CD4-positive, alpha-beta T cell treated with Interleukin-17A for 4 hours (primary cell): ENCODE measurements at regions not wholly inside any gene's neighbourhood (a gene's known extent, or its start where the extent isn't known, plus 50 kb on each side); places are given as distances from the start of the nearest gene placed in this dataset.
"Not testable (repeated sequence)": the region's sequence is repeated elsewhere in the genome, so short reads cannot be mapped to it uniquely, and the experiment has no call there.

Experiments used
- DNase-seq: peaks from one replicate; pipeline ENCODE4 v3.0.0-alpha.2; 2020; ENCODE audit warnings: mixed read lengths

GRCh38 chr14:101083564-101084435 is 180.3 kb upstream of the RTL1 start:
- DNase-seq: no peak

DNA sequence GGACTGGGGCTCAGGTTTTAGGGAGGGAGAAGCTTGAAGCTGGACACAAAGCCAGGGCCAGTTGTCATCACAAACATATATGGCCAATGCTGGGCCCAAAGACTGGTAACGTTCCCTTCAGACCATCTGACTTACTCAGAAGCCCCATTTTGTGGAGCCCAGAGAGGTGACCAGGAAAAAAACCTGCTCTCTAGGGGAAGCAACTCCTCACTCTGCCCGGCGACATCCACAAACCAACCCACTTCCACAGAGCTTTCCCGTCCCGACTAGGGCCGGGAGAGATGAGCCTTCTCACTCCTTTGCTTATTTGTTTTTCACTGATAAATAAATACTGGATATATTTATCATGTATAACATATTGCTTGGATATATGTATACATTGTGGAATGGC is 180.9 kb upstream of the RTL1 start:
- no peak for DNase-seq

GRCh38 chr14:101086926-101087325 is 183.4 kb upstream of the RTL1 start:
- DNase-seq: no peak

GRCh38 chr14:101087614-101088394 is 184.3 kb upstream of the RTL1 start:
- no peak for DNase-seq

GRCh38 chr14:101088395-101088667 is 184.8 kb upstream of the RTL1 start:
- no peak for DNase-seq

DNA sequence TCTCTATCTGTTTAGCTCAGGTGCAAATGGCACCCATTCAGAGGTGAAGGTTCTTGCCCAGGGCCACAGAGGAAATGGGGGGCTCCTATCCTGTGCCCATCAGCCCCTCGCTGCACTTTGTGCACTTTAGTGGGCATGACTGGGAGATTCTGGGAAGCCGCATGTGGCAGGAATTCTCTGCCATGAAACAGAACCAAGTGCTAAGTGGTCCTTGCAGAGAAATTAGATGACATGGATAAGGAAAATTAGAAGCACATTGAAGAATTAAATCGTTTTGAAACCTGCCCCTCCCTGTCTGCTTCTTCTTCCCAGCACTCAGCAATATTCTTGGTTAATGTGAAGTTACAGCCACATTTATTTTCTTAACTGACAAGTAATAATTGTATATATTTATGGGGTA is 185.2 kb upstream of the RTL1 start:
- DNase-seq: no peak

GRCh38 chr14:101090478-101090877 is 187.0 kb upstream of the RTL1 start:
- not testable (repeated sequence) for DNase-seq

DNA sequence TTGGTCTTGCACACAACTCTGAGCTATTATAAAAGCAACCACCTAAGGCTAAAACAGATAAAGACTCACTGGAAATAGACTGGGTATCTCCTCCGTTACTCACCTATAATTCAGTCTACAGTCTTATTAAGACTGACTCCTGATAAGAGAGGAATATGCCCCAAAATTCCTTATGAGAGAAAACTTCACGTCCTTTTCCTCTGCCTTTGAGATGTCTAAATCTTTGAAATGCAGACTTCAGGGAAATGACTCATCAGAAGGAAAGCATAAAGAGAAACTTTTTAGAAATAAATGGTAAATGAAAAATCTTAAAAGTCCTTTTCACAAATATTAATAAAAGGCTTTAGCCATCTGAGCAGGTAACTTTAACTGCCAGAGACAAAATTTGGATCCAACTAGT is 187.5 kb upstream of the RTL1 start:
- no peak for DNase-seq

DNA sequence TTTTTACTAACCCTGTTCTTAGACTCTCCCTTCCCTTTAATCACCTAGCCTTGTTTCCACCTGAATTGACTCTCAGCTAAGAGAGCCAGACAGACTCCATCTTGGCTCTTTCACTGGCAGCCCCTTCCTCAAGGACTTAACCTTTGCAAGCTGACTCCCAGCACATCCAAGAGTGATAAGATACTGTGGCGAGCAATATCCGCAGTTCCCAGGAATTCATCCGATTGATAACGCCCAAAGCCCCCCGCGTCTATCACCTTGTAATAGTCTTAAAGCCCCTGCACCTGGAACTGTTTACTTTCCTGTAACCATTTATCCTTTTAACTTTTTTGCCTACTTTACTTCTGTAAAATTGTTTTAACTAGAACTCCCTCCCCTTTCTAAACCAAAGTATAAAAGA is 191.4 kb upstream of the RTL1 start:
- not testable (repeated sequence) for DNase-seq

DNA sequence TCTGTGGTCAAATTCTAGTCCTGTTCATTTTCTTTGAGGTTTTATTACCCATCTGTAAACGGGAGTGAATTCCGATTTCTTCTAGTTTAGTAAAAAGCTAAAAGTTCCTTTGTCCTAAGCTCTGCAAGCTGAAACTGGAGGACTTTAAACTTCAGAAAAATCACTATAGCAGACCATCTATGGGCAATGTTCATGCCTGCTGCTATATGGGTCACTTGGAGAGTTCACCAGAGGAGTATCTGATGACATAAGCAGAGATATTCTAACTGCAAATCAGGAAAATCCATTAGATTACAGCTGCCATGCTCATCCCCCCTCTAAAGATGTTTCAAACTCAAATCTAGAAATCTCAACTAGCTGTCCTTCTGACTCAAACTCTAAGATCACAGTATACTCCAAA is 193.0 kb upstream of the RTL1 start:
- DNase-seq: no peak

- DNase-seq: no peak
Observed at GRCh38 chr14:101097109-101097793, 193.7 kb upstream of the RTL1 start.

DNA sequence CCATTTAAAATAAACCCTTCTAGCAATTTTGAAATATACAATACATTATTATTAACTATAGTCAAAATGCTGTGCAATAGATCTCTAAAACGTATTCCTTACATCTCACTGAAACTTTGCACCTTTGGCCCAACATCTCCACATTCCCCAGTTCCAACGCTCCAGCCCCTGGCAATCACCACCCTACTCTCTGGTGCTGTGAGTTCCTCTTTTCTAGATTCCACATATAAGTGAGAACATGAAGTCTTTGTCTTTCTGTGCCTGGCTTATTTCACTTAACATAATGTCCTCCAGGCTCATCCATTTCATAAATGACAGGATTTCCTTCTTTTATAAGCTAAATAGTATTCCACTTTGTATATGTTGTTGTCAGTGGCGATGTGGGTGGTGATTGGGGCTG is 194.7 kb upstream of the RTL1 start:
- DNase-seq: no peak

- DNase-seq: no peak
Observed at GRCh38 chr14:101098641-101099040, 195.1 kb upstream of the RTL1 start.

GRCh38 chr14:101101456-101102056 is 198.0 kb upstream of the RTL1 start:
- no peak for DNase-seq

- no peak for DNase-seq
Observed at GRCh38 chr14:101102875-101103274, 199.4 kb upstream of the RTL1 start.

DNA sequence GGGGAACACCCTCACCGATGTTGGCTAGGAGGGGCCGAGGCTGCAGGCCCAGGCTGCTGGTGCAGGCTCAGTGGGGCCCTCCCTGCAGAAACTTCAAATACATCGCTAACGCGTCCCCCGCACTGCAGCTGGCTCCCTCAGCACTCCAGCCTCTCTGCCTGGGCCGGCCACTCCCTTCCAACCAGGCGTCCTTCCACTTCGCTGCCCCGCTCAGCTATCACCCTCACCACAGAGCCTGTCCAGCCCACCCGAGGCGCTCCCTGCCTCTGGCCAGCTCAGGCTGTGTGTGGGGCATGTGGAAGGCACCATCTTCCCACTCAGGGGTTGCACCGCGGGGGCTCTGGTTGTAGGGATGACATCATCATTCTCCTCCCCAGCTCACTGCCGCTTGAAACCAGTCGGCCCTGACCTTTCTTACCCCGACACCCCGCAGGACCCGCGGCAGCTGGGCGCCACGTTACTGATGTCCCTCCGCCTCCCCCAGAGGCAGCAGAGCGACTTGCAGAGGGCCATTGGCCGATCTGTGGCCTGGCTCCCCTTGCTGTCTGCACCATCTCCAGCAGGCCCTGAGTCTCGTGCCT is 199.9 kb upstream of the RTL1 start:
- DNase-seq: no peak

GRCh38 chr14:101104485-101104884 is 201.0 kb upstream of the RTL1 start:
- DNase-seq: no peak

GRCh38 chr14:101105045-101105444 is 201.5 kb upstream of the RTL1 start:
- no peak for DNase-seq

DNA sequence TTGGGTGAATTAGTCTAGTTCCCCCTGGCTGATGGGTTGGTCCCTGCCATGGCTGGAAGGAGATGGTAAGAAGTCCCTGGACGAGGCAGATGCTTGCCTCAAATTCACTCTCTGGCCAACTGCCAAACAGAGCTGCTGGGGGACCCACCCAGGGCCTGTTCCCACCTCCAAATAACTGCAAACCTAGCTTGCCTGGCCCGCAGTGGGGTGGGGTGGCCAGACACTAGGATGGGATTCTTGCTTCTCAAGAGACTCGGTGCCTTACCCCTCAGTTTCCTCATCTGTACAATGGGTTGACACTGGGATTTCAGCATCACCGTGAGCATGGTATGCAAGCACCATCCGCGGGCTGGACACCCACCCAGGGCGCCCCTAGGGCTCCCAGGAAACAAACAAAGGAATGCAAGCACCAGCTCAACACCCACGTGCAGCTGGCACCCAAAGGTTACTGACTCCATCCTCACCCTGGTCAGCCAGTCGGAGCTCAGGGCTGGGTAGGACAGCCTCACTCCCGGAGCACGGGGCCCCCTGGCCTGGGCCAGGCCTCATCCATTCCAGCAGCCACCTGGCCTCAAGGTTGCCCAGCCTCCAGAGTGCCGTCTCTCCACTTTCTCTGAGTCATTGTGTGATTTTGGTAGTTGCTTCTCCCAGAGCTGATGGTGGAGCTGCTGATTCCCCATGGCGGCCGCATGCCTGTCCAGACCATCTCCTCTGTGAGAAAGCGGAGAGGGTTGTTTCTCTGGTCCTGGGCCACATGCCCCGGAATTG is 205.2 kb upstream of the RTL1 start:
- DNase-seq: no peak

DNA sequence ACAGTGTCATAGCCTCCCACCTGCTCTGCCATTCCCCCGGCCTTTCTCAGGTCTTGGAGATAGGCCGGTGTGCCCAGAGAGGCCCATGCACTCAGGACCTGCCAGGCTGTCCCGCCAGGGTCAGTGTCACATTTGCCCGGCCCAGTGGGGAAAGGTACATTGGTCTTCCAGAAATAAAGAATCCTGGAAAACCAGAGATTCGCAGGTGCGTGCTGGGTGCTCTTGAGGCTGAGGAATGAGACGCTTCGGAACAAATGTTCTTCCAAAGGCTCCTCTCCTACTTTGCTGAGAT is 205.8 kb upstream of the RTL1 start:
- no peak for DNase-seq

GRCh38 chr14:101109981-101110728 is 206.6 kb upstream of the RTL1 start:
- DNase-seq: no peak
